Stimulated activated CD8-positive, alpha-beta memory T cell treated with anti-CD3 and anti-CD28 coated beads, Interleukin-12 subunit alpha, Interleukin-12 subunit beta, amount 100 ng/mL, for 24 hours (primary cell): ENCODE measurements at regions not wholly inside any gene's neighbourhood (a gene's known extent, or its start where the extent isn't known, plus 50 kb on each side); places are given as distances from the start of the nearest gene placed in this dataset.

Experiments used
- DNase-seq: peaks from one replicate; pipeline ENCODE4 v3.0.0-alpha.2; 2020; ENCODE audit errors: extremely low read depth

GRCh38 chr12:41981758-41982157 is 162.9 kb downstream of the GXYLT1 start:
- DNase-seq = no peak

- DNase-seq = no peak
Observed at GRCh38 chr12:41981013-41981412, 163.7 kb downstream of the GXYLT1 start.

GRCh38 chr12:41980390-41980789 is 164.3 kb downstream of the GXYLT1 start:
- no peak for DNase-seq

- no peak for DNase-seq
Observed at GRCh38 chr12:41979574-41979973, 165.1 kb downstream of the GXYLT1 start.

GRCh38 chr12:41972598-41972997 is 172.1 kb downstream of the GXYLT1 start:
- DNase-seq = no peak

GRCh38 chr12:41972196-41972595 is 172.5 kb downstream of the GXYLT1 start:
- DNase-seq = no peak

GRCh38 chr12:41970744-41971143 is 173.9 kb downstream of the GXYLT1 start:
- DNase-seq = no peak

GRCh38 chr12:41968599-41968998 is 176.1 kb downstream of the GXYLT1 start:
- DNase-seq = no peak

- no peak for DNase-seq
Observed at GRCh38 chr12:41967668-41968500, 176.8 kb downstream of the GXYLT1 start.

GRCh38 chr12:41966916-41967315 is 177.8 kb downstream of the GXYLT1 start:
- no peak for DNase-seq

- no peak for DNase-seq
Observed at GRCh38 chr12:41966001-41966400, 178.7 kb downstream of the GXYLT1 start.

- no peak for DNase-seq
Observed at GRCh38 chr12:41963398-41963797, 181.3 kb downstream of the GXYLT1 start.

GRCh38 chr12:41962171-41962572 is 182.5 kb downstream of the GXYLT1 start:
- no peak for DNase-seq

- no peak for DNase-seq
Observed at GRCh38 chr12:41959271-41959670, 185.4 kb downstream of the GXYLT1 start.

GRCh38 chr12:41956353-41956752 is 188.3 kb downstream of the GXYLT1 start:
- no peak for DNase-seq

GRCh38 chr12:41950455-41950854 is 194.2 kb downstream of the GXYLT1 start:
- no peak for DNase-seq

- DNase-seq = no peak
Observed at GRCh38 chr12:41946106-41946505, 198.6 kb downstream of the GXYLT1 start.

GRCh38 chr12:41944216-41944615 is 200.5 kb downstream of the GXYLT1 start:
- no peak for DNase-seq

- no peak for DNase-seq
Observed at GRCh38 chr12:41943671-41944070, 201.0 kb downstream of the GXYLT1 start.

GRCh38 chr12:41942354-41942753 is 202.3 kb downstream of the GXYLT1 start:
- no peak for DNase-seq

GRCh38 chr12:41941079-41941478 is 203.6 kb downstream of the GXYLT1 start:
- no peak for DNase-seq

- no peak for DNase-seq
Observed at GRCh38 chr12:41940571-41940970, 204.1 kb downstream of the GXYLT1 start.

GRCh38 chr12:41936333-41936732 is 208.3 kb downstream of the GXYLT1 start:
- no peak for DNase-seq

GRCh38 chr12:41935911-41936310 is 208.8 kb downstream of the GXYLT1 start:
- DNase-seq = no peak
